Astrocyte (in vitro differentiated cells and primary cell): ENCODE measurements at regions not wholly inside any gene's neighbourhood (a gene's known extent, or its start where the extent isn't known, plus 50 kb on each side); places are given as distances from the start of the nearest gene placed in this dataset.

Source experiments
- DNase-seq: peaks from one replicate; pipeline ENCODE4 v3.0.0-alpha.2; 2010; ENCODE audit warnings: low read depth
- FAIRE-seq: peaks from 2 replicates; lab custom pipeline; 2011; peaks lifted over from hg19 to GRCh38; lab: Jason Lieb, UNC
- H2AFZ ChIP-seq: 2 replicates; pipeline ENCODE4 v1.6.0; 2012; ENCODE audit warnings: low read depth, low read length, inconsistent platforms
- H3K27ac ChIP-seq: 2 replicates; pipeline ENCODE4 v1.5.1; 2011; ENCODE audit warnings: low read depth, low read length, inconsistent platforms
- H3K27me3 ChIP-seq: 2 replicates; pipeline ENCODE4 v1.6.0; 2011; ENCODE audit warnings: low read length, inconsistent platforms; ENCODE audit not compliant: insufficient read depth
- H3K36me3 ChIP-seq: 2 replicates; pipeline ENCODE4 v1.5.1; 2011; ENCODE audit warnings: low read length, inconsistent platforms; ENCODE audit not compliant: insufficient read depth
- H3K4me1 ChIP-seq: 2 replicates; pipeline ENCODE4 v1.5.1; 2011; ENCODE audit warnings: low read length, inconsistent platforms; ENCODE audit not compliant: insufficient read depth
- H3K4me2 ChIP-seq: 2 replicates; pipeline ENCODE4 v1.6.0; 2012; ENCODE audit warnings: low read length, inconsistent platforms
- H3K4me3 ChIP-seq: 2 replicates; pipeline ENCODE4 v1.5.1; 2011; ENCODE audit warnings: low read depth, mild to moderate bottlenecking, low read length, inconsistent platforms; ENCODE audit not compliant: insufficient read depth
- H3K79me2 ChIP-seq: 2 replicates; pipeline ENCODE4 v1.6.0; 2012; ENCODE audit warnings: mild to moderate bottlenecking, low read length, inconsistent platforms; ENCODE audit not compliant: insufficient read depth
- H3K9ac ChIP-seq: 2 replicates; pipeline ENCODE4 v1.6.0; 2012; ENCODE audit warnings: mild to moderate bottlenecking, low read length, inconsistent platforms
- H3K9me3 ChIP-seq: 2 replicates; pipeline ENCODE4 v1.5.1; 2012; ENCODE audit warnings: low read depth, mild to moderate bottlenecking, low read length, inconsistent platforms; ENCODE audit not compliant: insufficient read depth
- H4K20me1 ChIP-seq: 2 replicates; pipeline ENCODE4 v1.6.0; 2012; ENCODE audit warnings: low read length, inconsistent platforms; ENCODE audit not compliant: insufficient read depth
- H3K27ac Mint-ChIP-seq: one replicate; pipeline ENCODE4 v1.8.0; 2021; ENCODE audit warnings: mild to moderate bottlenecking, mixed read lengths; ENCODE audit not compliant: unreplicated experiment
- H3K27me3 Mint-ChIP-seq: one replicate; pipeline ENCODE4 v1.8.0; 2021; ENCODE audit warnings: low read depth, mixed read lengths; ENCODE audit not compliant: unreplicated experiment
- H3K36me3 Mint-ChIP-seq: one replicate; pipeline ENCODE4 v1.8.0; 2021; ENCODE audit warnings: low read depth, mixed read lengths; ENCODE audit not compliant: unreplicated experiment
- H3K4me1 Mint-ChIP-seq: one replicate; pipeline ENCODE4 v1.8.0; 2021; ENCODE audit warnings: low read depth, mixed read lengths; ENCODE audit not compliant: unreplicated experiment
- H3K4me3 Mint-ChIP-seq: one replicate; pipeline ENCODE4 v1.8.0; 2021; ENCODE audit warnings: mild to moderate bottlenecking, moderate library complexity, mixed read lengths; ENCODE audit not compliant: unreplicated experiment
- H3K9me3 Mint-ChIP-seq: one replicate; pipeline ENCODE4 v1.8.0; 2021; ENCODE audit warnings: mild to moderate bottlenecking, mixed read lengths; ENCODE audit not compliant: unreplicated experiment
- EZH2 ChIP-seq: IDR thresholded peaks from 2 replicates; pipeline ENCODE4 v1.6.1; 2012; ENCODE audit warnings: mild to moderate bottlenecking, low read length, inconsistent platforms; ENCODE audit not compliant: insufficient read depth
- TF ChIP-seq, protein P1 (sequence below): IDR thresholded peaks from 2 replicates; pipeline ENCODE4 v1.5.1; 2011; ENCODE audit warnings: low read depth, mild to moderate bottlenecking, inconsistent platforms, low read length, moderate library complexity; ENCODE audit not compliant: insufficient read depth

- Mint-ChIP-seq H3K4me1 (no peaks in the 10 kb centered on the region), H3K27me3 (peaks cover 4% of the 10 kb centered on the region), H3K9me3 (peaks cover 2% of the 10 kb centered on the region), H3K27ac (no peak overlapping the region), H3K4me3 (no peak overlapping the region), H3K36me3 (peaks cover 2% of the 10 kb centered on the region)
- Histone ChIP-seq H3K9me3 (no peaks in the 10 kb centered on the region), H2AFZ (no peak overlapping the region), H3K27me3 (no peaks in the 10 kb centered on the region), H4K20me1 (no peaks in the 10 kb centered on the region), H3K36me3 (no peaks in the 10 kb centered on the region), H3K9ac (no peak overlapping the region), H3K4me3 (no peak overlapping the region), H3K4me2 (no peak overlapping the region), H3K4me1 (peaks cover 15% of the 10 kb centered on the region), H3K79me2 (no peaks in the 10 kb centered on the region), H3K27ac (no peak overlapping the region)
- no peak for DNase-seq
- TF ChIP-seq, protein P1, sequence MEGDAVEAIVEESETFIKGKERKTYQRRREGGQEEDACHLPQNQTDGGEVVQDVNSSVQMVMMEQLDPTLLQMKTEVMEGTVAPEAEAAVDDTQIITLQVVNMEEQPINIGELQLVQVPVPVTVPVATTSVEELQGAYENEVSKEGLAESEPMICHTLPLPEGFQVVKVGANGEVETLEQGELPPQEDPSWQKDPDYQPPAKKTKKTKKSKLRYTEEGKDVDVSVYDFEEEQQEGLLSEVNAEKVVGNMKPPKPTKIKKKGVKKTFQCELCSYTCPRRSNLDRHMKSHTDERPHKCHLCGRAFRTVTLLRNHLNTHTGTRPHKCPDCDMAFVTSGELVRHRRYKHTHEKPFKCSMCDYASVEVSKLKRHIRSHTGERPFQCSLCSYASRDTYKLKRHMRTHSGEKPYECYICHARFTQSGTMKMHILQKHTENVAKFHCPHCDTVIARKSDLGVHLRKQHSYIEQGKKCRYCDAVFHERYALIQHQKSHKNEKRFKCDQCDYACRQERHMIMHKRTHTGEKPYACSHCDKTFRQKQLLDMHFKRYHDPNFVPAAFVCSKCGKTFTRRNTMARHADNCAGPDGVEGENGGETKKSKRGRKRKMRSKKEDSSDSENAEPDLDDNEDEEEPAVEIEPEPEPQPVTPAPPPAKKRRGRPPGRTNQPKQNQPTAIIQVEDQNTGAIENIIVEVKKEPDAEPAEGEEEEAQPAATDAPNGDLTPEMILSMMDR: no peak
- no peak for TF ChIP-seq EZH2
- FAIRE-seq: no peak
Measured at GRCh38 chr17:31699886-31700285, 159.2 kb downstream of the COPRS start.

GRCh38 chr17:31699281-31699680 is 159.8 kb downstream of the COPRS start:
- Histone ChIP-seq H3K27ac (no peak overlapping the region), H3K4me1 (peaks cover 15% of the 10 kb centered on the region), H3K9me3 (no peaks in the 10 kb centered on the region), H4K20me1 (no peaks in the 10 kb centered on the region), H3K27me3 (no peaks in the 10 kb centered on the region), H2AFZ (no peak overlapping the region), H3K4me3 (no peak overlapping the region), H3K4me2 (no peak overlapping the region), H3K9ac (no peak overlapping the region), H3K36me3 (no peaks in the 10 kb centered on the region), H3K79me2 (no peaks in the 10 kb centered on the region)
- Mint-ChIP-seq H3K36me3 (peaks cover 2% of the 10 kb centered on the region), H3K4me1 (no peaks in the 10 kb centered on the region), H3K4me3 (no peak overlapping the region), H3K27me3 (peaks cover 7% of the 10 kb centered on the region), H3K9me3 (peaks cover 2% of the 10 kb centered on the region), H3K27ac (no peak overlapping the region)
- TF ChIP-seq EZH2: no peak
- TF ChIP-seq, protein P1: no peak
- peak; percentile 23 for DNase-seq
- no peak for FAIRE-seq

DNA sequence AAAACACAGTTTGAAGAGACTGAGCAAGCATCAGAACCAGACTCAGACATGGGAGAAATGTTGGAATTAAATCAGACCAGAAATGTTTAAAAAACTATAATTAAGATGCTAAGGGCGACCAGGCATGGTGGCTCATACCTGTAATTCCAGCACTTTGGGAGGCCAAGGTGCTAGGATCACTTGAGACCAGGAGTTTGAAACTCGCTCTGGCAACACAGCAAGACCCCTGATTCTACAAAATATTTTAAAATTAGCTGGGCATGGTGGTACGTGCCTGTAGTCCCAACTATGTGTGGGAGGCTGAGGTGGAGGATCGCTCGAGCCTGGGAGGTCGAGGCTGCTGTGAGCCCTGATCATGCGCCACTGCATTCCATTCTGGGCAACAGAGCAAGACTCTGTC is 160.3 kb downstream of the COPRS start:
- Mint-ChIP-seq H3K27me3 (peaks cover 7% of the 10 kb centered on the region), H3K36me3 (peaks cover 2% of the 10 kb centered on the region), H3K9me3 (peaks cover 2% of the 10 kb centered on the region), H3K27ac (no peak overlapping the region), H3K4me1 (peaks cover 4% of the 10 kb centered on the region), H3K4me3 (no peak overlapping the region)
- H3K4me1 ChIP-seq: peaks cover 15% of the 10 kb centered on the region
- no peak overlapping the region for H3K4me2 ChIP-seq
- no peak for FAIRE-seq
- H3K9me3 ChIP-seq: no peaks in the 10 kb centered on the region
- H4K20me1 ChIP-seq: no peaks in the 10 kb centered on the region
- H3K36me3 ChIP-seq: no peaks in the 10 kb centered on the region
- H3K27ac ChIP-seq: no peak overlapping the region
- H3K4me3 ChIP-seq: no peak overlapping the region
- H3K27me3 ChIP-seq: no peaks in the 10 kb centered on the region
- DNase-seq: no peak
- TF ChIP-seq EZH2: no peak
- TF ChIP-seq, protein P1: no peak
- H3K79me2 ChIP-seq: no peaks in the 10 kb centered on the region
- H2AFZ ChIP-seq: no peak overlapping the region
- no peak overlapping the region for H3K9ac ChIP-seq
